K562 (cell line): ENCODE measurements at regions not wholly inside any gene's neighbourhood (a gene's known extent, or its start where the extent isn't known, plus 50 kb on each side); places are given as distances from the start of the nearest gene placed in this dataset.

Experiments
- ATAC-seq: fragments of 200-7000 bp; cut with Tn5 transposase; 3 replicates; pipeline ENCODE4 v1.9.1; 2020; ENCODE audit warnings: moderate library complexity
- BruUV-seq: library from RNA; stranded (reverse); fragments of 400-500 nt; replicated peaks from 2 replicates; lab custom pipeline; 2021; lab: Mats Ljungman, UMichigan
- CTCF ChIA-PET: fragments of 300-600 bp; formaldehyde crosslinking; extraction: SDS; loops from one replicate; lab custom pipeline; 2021; ENCODE audit warnings: low intra/inter-chr PET ratio; lab: Yijun Ruan, JAX
- POLR2A ChIA-PET: fragments of 300-600, 350-650 bp; sonication (Branson Sonifier 250); formaldehyde crosslinking; extraction: SDS; loops from one replicate; lab custom pipeline; 2021; ENCODE audit warnings: antibody characterized with exemption, inconsistent platforms; lab: Yijun Ruan, JAX
- DNase-seq, 4 experiments: peaks; one replicate each; pipeline versions ENCODE4 v3.0.0 to v3.0.0-alpha.2; 2011 to 2018; ENCODE audit warnings: low spot score in 3 of 4, mixed read lengths in 3 of 4; ENCODE audit errors: extremely low read depth in 1 of 4
- FAIRE-seq: peaks from 2 replicates; lab custom pipeline; 2011; peaks lifted over from hg19 to GRCh38; lab: Jason Lieb, UNC
- H2AFZ ChIP-seq: 2 replicates; pipeline ENCODE4 v1.6.0; 2011; ENCODE audit warnings: low read depth, low read length, control low read depth, inconsistent platforms
- H3K27ac ChIP-seq: fragments of 200-600 bp; 3 replicates; pipeline ENCODE4 v1.8.0; 2011; ENCODE audit warnings: low read depth, mild to moderate bottlenecking, control low read depth, inconsistent platforms, low read length, moderate library complexity, mixed read lengths; ENCODE audit errors: extremely low read depth
- H3K27me3 ChIP-seq, 2 experiments: fragments of 300-600 bp in 1 of 2; 2 replicates in 1 of 2; 3 replicates in 1 of 2; pipeline versions ENCODE4 v1.6.0 to v1.8.0; 2011; ENCODE audit warnings: inconsistent platforms in 2 of 2, low read length in 2 of 2, mild to moderate bottlenecking in 1 of 2, mixed read lengths in 1 of 2, moderate library complexity in 1 of 2; ENCODE audit not compliant: control insufficient read depth in 2 of 2, insufficient read depth in 2 of 2
- H3K36me3 ChIP-seq: fragments of 300-600 bp; 3 replicates; pipeline ENCODE4 v1.8.0; 2011; ENCODE audit warnings: mild to moderate bottlenecking, low read length, inconsistent platforms; ENCODE audit not compliant: control insufficient read depth, insufficient read depth
- H3K4me1 ChIP-seq, 2 experiments: fragments of 200-600 bp in 1 of 2; replicated peaks in 1 of 2; 2 replicates in 1 of 2; 3 replicates in 1 of 2; pipeline versions ENCODE4 v1.5.1 to v1.8.0; 2011; ENCODE audit warnings: inconsistent platforms in 2 of 2, low read length in 2 of 2, mild to moderate bottlenecking in 1 of 2, mixed read lengths in 1 of 2, moderate library complexity in 1 of 2; ENCODE audit not compliant: control insufficient read depth in 2 of 2, insufficient read depth in 2 of 2
- H3K4me2 ChIP-seq: 2 replicates; pipeline ENCODE4 v1.6.1; 2011; ENCODE audit warnings: low read length, control low read depth, inconsistent platforms, mixed read lengths; ENCODE audit not compliant: insufficient read depth
- H3K4me3 ChIP-seq: fragments of 200-600 bp; sonication (generic), shearing (Covaris generic); 2 replicates; pipeline ENCODE4 v1.5.1; 2016; ENCODE audit warnings: control low read depth, inconsistent platforms
- H3K79me2 ChIP-seq: fragments of 200-600 bp; 3 replicates; pipeline ENCODE4 v1.8.0; 2011; ENCODE audit warnings: low read length, inconsistent platforms; ENCODE audit not compliant: control insufficient read depth, insufficient read depth
- H3K9ac ChIP-seq, 2 experiments: 2 replicates each; pipeline versions ENCODE4 v1.6.0 to v1.6.1; 2011; ENCODE audit warnings: low read depth in 2 of 2, low read length in 2 of 2, control low read depth in 1 of 2, inconsistent platforms in 1 of 2, mild to moderate bottlenecking in 1 of 2, mixed read lengths in 1 of 2; ENCODE audit not compliant: insufficient read depth in 1 of 2
- H3K9me1 ChIP-seq: one replicate; pipeline ENCODE4 v1.6.0; 2011; ENCODE audit warnings: inconsistent platforms, mild to moderate bottlenecking, low read length, moderate library complexity; ENCODE audit not compliant: control insufficient read depth, insufficient read depth
- H3K9me3 ChIP-seq: replicated peaks from 2 replicates; pipeline ENCODE4 v1.5.1; 2011; ENCODE audit warnings: low read depth, low read length, inconsistent platforms; ENCODE audit not compliant: control insufficient read depth, insufficient read depth
- H4K20me1 ChIP-seq: replicated peaks from 2 replicates; pipeline ENCODE4 v1.6.1; 2011; ENCODE audit warnings: low read length, inconsistent platforms, mixed read lengths; ENCODE audit not compliant: control insufficient read depth, insufficient read depth
- EWSR1 ChIP-seq: fragments of 450-650 bp; IDR thresholded peaks from 2 replicates; pipeline ENCODE4 v1.6.1; 2018; ENCODE audit warnings: borderline replicate concordance, mild to moderate bottlenecking, low read depth, moderate library complexity; ENCODE audit not compliant: partially characterized antibody
- GTF2B ChIP-seq: IDR thresholded peaks from 2 replicates; pipeline ENCODE4 v1.6.1; 2011; ENCODE audit not compliant: insufficient read length; ENCODE audit errors: extremely low read depth
- ILF3 ChIP-seq: fragments of 450-650 bp; IDR thresholded peaks from 2 replicates; pipeline ENCODE4 v1.6.1; 2018; ENCODE audit warnings: antibody characterized with exemption, mild to moderate bottlenecking, moderate library complexity, borderline replicate concordance
- MAFG ChIP-seq: fragments of 450-650 bp; conservative IDR thresholded peaks from 2 replicates; pipeline ENCODE4 v1.6.1; 2016; ENCODE audit warnings: missing genetic modification characterization, missing compliant biosample characterization
- NCOA4 ChIP-seq: fragments of 450-650 bp; IDR thresholded peaks from 2 replicates; pipeline ENCODE4 v1.6.1; 2018; ENCODE audit warnings: mild to moderate bottlenecking; ENCODE audit not compliant: partially characterized antibody
- NKRF ChIP-seq: fragments of 450-650 bp; IDR thresholded peaks from 2 replicates; pipeline ENCODE4 v1.6.1; 2016; ENCODE audit warnings: borderline replicate concordance
- NR2C1 ChIP-seq, 2 experiments: fragments of 450-650 bp; IDR thresholded peaks; 2 replicates each; pipeline ENCODE4 v1.6.1; 2017; ENCODE audit warnings: mild to moderate bottlenecking in 2 of 2, antibody characterized with exemption in 1 of 2, inconsistent platforms in 1 of 2, missing compliant biosample characterization in 1 of 2, missing genetic modification characterization in 1 of 2
- PHF21A ChIP-seq: fragments of 450-650 bp; IDR thresholded peaks from 2 replicates; pipeline ENCODE4 v1.6.1; 2017; ENCODE audit warnings: low read depth, borderline replicate concordance
- RBFOX2 ChIP-seq: fragments of 200-400 bp; formaldehyde crosslinking; IDR thresholded peaks from 2 replicates; pipeline ENCODE4 v1.6.1; 2017; ENCODE audit warnings: low read depth, mild to moderate bottlenecking, low read length, moderate library complexity
- SRSF9 ChIP-seq: fragments of 200-400 bp; formaldehyde crosslinking; IDR thresholded peaks from 2 replicates; pipeline ENCODE4 v1.6.1; 2017; ENCODE audit warnings: low read depth, low read length, borderline replicate concordance
- THRB ChIP-seq: fragments of 450-650 bp; formaldehyde crosslinking; conservative IDR thresholded peaks from 2 replicates; pipeline ENCODE4 v1.4.0; 2022; ENCODE audit warnings: mild to moderate bottlenecking, missing genetic modification characterization
- ZFP1 ChIP-seq: fragments of 450-650 bp; formaldehyde crosslinking; IDR thresholded peaks from 2 replicates; pipeline ENCODE4 v1.4.0; 2020; ENCODE audit warnings: mild to moderate bottlenecking, mixed read lengths
- ZNF133 ChIP-seq: fragments of 250-450 bp; sonication (Bioruptor Pico); IDR thresholded peaks from 2 replicates; pipeline ENCODE4 v1.4.0; 2020; ENCODE audit warnings: mild to moderate bottlenecking
- ZNF408 ChIP-seq: fragments of 250-450 bp; sonication (Bioruptor Pico); IDR thresholded peaks from 2 replicates; pipeline ENCODE4 v1.4.0; 2020; ENCODE audit warnings: low read depth, mild to moderate bottlenecking, moderate library complexity
- ZNF586 ChIP-seq: fragments of 450-650 bp; formaldehyde crosslinking; conservative IDR thresholded peaks from 2 replicates; pipeline ENCODE4 v1.4.0; 2020; ENCODE audit warnings: mild to moderate bottlenecking, moderate library complexity
- WGBS: fragments of 100-300 bp; shearing (Covaris generic); methylation state at CpG from one replicate; pipeline ENCODE4 v1.1.6; 2016; ENCODE audit warnings: low coverage, mixed read lengths; ENCODE audit not compliant: insufficient coverage; ENCODE audit errors: missing lambda C conversion rate; 5-methylcytosine and 5-hydroxymethylcytosine counted together
- in situ Hi-C: fragments of 300-500 bp; cut with MboI; formaldehyde crosslinking; loops from 4 replicates; pipeline ENCODE4 v1.15.0; 2018; ENCODE audit warnings: inconsistent platforms, mixed read lengths
- intact Hi-C: fragments of 100-400 bp; cut with micrococcal nuclease; formaldehyde crosslinking; loops from 2 replicates; pipeline ENCODE4 v1.14.2; 2022
- TF ChIP-seq, protein P1 (sequence below): IDR thresholded peaks from 2 replicates; pipeline ENCODE4 v1.6.1; 2014; ENCODE audit warnings: antibody characterized with exemption
- TF ChIP-seq, protein P2 (sequence below): fragments of 250-450 bp; sonication (Bioruptor Pico); IDR thresholded peaks from 2 replicates; pipeline ENCODE4 v1.8.0; 2022; ENCODE audit warnings: inconsistent platforms

DNA sequence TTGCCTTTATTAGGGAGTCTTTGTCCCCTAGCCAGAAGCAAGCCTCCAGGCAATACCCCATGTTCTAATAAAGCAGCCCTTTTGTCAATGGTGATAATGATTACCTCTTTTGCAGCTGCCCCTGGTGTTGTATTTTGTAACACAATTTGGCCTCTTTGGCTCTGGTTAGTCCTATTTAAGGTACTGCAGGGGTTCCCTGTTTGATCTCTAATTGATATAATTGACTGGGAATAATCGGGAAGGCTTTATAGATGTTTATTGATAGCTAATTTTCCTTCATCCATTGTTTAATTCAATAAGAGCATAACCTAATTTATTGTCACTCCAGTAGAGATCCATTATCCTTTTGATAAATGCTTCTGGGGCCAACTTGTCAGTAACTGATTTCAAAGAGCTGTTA lies 537.2 kb downstream of the PKHD1 start:
- Histone ChIP-seq H2AFZ (no peak overlapping the region), H3K9ac (no peak overlapping the region), H4K20me1 (no peaks in the 10 kb centered on the region), H3K9me1 (no peaks in the 10 kb centered on the region), H3K4me1 (no peaks in the 10 kb centered on the region), H3K27ac (no peak overlapping the region), H3K9me3 (no peaks in the 10 kb centered on the region), H3K4me3 (no peak overlapping the region), H3K27me3 (no peaks in the 10 kb centered on the region), H3K79me2 (no peaks in the 10 kb centered on the region), H3K4me2 (no peak overlapping the region), H3K36me3 (no peaks in the 10 kb centered on the region)
- FAIRE-seq (no peak), ATAC-seq (no peak), DNase-seq (no peak)
- WGBS, result 6% methylated on average over 1 of the region's 1 CpG
- intact Hi-C loops, result no loop called here
- in situ Hi-C loops, result no loop called here
- ChIA-PET CTCF (no interaction called here), POLR2A (no interaction called here)
- no TSS peak for BruUV-seq
- TF ChIP-seq ILF3 (no peak), ZNF586 (CRISPR knock-in tag) (no peak), PHF21A (no peak), EWSR1 (no peak), NCOA4 (no peak), SRSF9 (no peak), NR2C1 (IDR thresholded peaks at IDR 0.05) (no peak), NR2C1 (tag; IDR thresholded peaks at IDR 0.05) (no peak), NKRF (no peak), GTF2B (no peak), ZFP1 (no peak), RBFOX2 (no peak), MAFG (tag) (no peak), THRB (no peak), ZNF408 (no peak), ZNF133 (CRISPR knock-in tag) (no peak)
- TF ChIP-seq, protein P1, sequence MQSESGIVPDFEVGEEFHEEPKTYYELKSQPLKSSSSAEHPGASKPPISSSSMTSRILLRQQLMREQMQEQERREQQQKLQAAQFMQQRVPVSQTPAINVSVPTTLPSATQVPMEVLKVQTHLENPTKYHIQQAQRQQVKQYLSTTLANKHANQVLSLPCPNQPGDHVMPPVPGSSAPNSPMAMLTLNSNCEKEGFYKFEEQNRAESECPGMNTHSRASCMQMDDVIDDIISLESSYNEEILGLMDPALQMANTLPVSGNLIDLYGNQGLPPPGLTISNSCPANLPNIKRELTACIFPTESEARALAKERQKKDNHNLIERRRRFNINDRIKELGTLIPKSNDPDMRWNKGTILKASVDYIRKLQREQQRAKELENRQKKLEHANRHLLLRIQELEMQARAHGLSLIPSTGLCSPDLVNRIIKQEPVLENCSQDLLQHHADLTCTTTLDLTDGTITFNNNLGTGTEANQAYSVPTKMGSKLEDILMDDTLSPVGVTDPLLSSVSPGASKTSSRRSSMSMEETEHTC, result no peak
- TF ChIP-seq, protein P2, sequence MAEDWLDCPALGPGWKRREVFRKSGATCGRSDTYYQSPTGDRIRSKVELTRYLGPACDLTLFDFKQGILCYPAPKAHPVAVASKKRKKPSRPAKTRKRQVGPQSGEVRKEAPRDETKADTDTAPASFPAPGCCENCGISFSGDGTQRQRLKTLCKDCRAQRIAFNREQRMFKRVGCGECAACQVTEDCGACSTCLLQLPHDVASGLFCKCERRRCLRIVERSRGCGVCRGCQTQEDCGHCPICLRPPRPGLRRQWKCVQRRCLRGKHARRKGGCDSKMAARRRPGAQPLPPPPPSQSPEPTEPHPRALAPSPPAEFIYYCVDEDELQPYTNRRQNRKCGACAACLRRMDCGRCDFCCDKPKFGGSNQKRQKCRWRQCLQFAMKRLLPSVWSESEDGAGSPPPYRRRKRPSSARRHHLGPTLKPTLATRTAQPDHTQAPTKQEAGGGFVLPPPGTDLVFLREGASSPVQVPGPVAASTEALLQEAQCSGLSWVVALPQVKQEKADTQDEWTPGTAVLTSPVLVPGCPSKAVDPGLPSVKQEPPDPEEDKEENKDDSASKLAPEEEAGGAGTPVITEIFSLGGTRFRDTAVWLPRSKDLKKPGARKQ, result no peak
